AG04450 (cell line): ENCODE measurements at regions not wholly inside any gene's neighbourhood (a gene's known extent, or its start where the extent isn't known, plus 50 kb on each side); places are given as distances from the start of the nearest gene placed in this dataset.

Source experiments
- CTCF ChIA-PET: fragments of 300-600, 350-600 bp; formaldehyde crosslinking; extraction: SDS; loops from one replicate; lab custom pipeline; 2022; ENCODE audit warnings: antibody characterized with exemption, inconsistent platforms; lab: Charles Lee
- POLR2A ChIA-PET: fragments of 350-600 bp; formaldehyde crosslinking; extraction: SDS; loops from one replicate; lab custom pipeline; 2021; ENCODE audit warnings: antibody characterized with exemption, inconsistent platforms; lab: Yijun Ruan, JAX
- DNase-seq: peaks from one replicate; pipeline ENCODE4 v3.0.0-alpha.2; 2011; ENCODE audit warnings: low read depth, low spot score
- H3K27ac ChIP-seq: one replicate; pipeline ENCODE4 v1.5.1; 2012; ENCODE audit warnings: low read depth, low read length, control low read depth
- H3K27me3 ChIP-seq: one replicate; pipeline ENCODE4 v1.6.0; 2012; ENCODE audit warnings: low read length; ENCODE audit not compliant: control insufficient read depth, insufficient read depth
- H3K4me3 ChIP-seq: 2 replicates; pipeline ENCODE4 v1.5.1; 2011; ENCODE audit warnings: mild to moderate bottlenecking, low read depth, low read length, control low read depth
- H3K9me3 ChIP-seq: 2 replicates; pipeline ENCODE4 v1.5.1; 2012; ENCODE audit warnings: low read length; ENCODE audit not compliant: control insufficient read depth, insufficient read depth
- CTCF ChIP-seq: IDR thresholded peaks from 2 replicates; pipeline ENCODE4 v1.5.1; 2011; ENCODE audit warnings: low read depth, low read length, control low read depth, inconsistent platforms

- DNase-seq = no peak
- ChIA-PET CTCF (no interaction called here), POLR2A (no interaction called here)
Observed at GRCh38 chr2:41837610-41838009, 210.2 kb upstream of the PKDCC start.

DNA sequence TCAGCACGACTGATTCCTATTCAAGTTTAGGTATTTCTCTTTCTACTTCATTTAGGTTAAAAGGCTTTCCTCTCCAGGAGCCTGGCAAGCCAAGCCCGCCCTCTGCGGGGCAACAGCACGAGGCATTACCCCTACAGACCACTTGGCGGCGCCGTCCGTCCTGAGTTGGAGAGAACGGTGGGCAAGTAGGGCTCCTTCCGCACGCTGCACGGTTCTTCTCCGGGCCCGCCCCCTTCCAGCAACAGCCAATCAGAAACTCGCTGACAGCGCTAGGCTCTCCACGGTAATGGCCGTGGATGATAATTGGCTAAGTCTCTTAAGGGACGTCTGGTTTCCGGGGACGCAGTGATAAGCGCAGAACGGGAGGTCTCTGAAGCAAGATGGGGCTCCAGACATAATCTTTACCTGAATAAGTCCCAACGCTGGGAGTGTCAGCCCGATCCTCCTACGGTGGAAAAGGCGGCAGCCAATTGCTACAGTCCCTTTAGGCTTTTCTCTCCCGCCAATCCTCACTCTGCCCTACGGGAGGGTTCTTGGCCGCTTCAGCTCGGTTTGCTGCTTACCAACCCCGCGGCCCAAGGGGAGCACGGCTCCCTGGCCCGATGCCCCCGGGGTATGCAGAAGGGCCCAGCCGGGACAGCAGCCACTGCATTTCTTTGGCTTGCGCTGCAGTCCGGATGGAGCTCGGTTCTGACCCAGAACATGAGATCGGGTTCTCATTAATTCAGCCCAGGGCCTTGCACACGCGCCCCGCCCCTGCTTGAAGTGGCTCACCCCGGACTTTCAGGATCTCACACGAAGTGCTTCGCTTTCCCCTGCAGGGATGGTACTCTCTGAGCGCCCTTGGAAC is 206.9 kb upstream of the PKDCC start:
- peaks cover 11% of the 10 kb centered on the region for H3K27me3 ChIP-seq
- DNase-seq = peak; percentile 92
- no peak overlapping the region for H3K27ac ChIP-seq
- ChIA-PET CTCF (interaction anchor here (0.6 to 3.8 kb wide), 12 partner anchors 8 to 488 kb away, joined by 3 to 41 read pairs (median 4); no protein-coding TSS in a partner anchor), POLR2A (interaction anchor here (0.6 kb wide), 1 partner anchor 669 kb away, joined by 3 read pairs; no protein-coding TSS in a partner anchor)
- peak overlapping the region; percentile 81 for H3K4me3 ChIP-seq
- peak; percentile 99 for TF ChIP-seq CTCF
- H3K9me3 ChIP-seq = no peaks in the 10 kb centered on the region

More at GRCh38 chr2:41837610-41838009, 210.2 kb upstream of the PKDCC start:
- H3K9me3 ChIP-seq = no peaks in the 10 kb centered on the region
- no peak for TF ChIP-seq CTCF
- H3K27me3 ChIP-seq = no peaks in the 10 kb centered on the region
- H3K27ac ChIP-seq = no peak overlapping the region
- H3K4me3 ChIP-seq = no peak overlapping the region

DNA sequence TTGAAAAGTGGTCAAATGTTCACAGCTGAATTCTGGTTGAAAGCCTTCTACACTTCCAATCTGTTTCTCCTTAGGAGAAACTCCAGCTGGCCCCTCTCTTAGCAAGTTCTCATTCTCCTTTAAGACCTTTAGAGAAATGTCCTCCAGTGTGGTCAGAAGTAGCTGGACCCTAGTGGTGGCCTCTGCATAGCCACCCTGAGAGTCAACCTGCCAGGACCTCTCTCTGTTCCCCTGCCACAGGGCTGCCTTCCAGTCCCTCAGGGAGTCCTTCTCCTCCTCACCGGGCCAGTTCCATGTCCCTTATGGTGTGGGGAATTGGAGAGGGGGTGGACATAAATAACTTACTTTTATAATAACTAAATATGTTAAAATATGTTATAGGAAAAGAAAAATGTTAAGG is 200.9 kb upstream of the PKDCC start:
- H3K27me3 ChIP-seq = peaks cover 46% of the 10 kb centered on the region
- TF ChIP-seq CTCF = no peak
- no peaks in the 10 kb centered on the region for H3K9me3 ChIP-seq
- no peak overlapping the region for H3K27ac ChIP-seq
- ChIA-PET POLR2A (no interaction called here), CTCF (interaction anchor here (1.1 to 1.8 kb wide), 2 partner anchors 23 to 239 kb away, joined by 4 to 8 read pairs; no protein-coding TSS in a partner anchor)
- no peak overlapping the region for H3K4me3 ChIP-seq
- no peak for DNase-seq

- CTCF ChIA-PET = interaction anchor here (1.0 to 1.8 kb wide), 3 partner anchors 22 to 239 kb away, joined by 3 to 8 read pairs (median 5); no protein-coding TSS in a partner anchor
- Histone ChIP-seq H3K27ac (no peak overlapping the region), H3K9me3 (no peaks in the 10 kb centered on the region), H3K27me3 (peaks cover 46% of the 10 kb centered on the region), H3K4me3 (no peak overlapping the region)
- POLR2A ChIA-PET = no interaction called here
- DNase-seq = no peak
- TF ChIP-seq CTCF = no peak
Observed at GRCh38 chr2:41847744-41848441, 199.9 kb upstream of the PKDCC start.
